HEK293 (cell line): ENCODE measurements at regions not wholly inside any gene's neighbourhood (a gene's known extent, or its start where the extent isn't known, plus 50 kb on each side); places are given as distances from the start of the nearest gene placed in this dataset.

Source experiments
- CTCF ChIA-PET: fragments of 350-600 bp; formaldehyde crosslinking; extraction: SDS; loops from one replicate; lab custom pipeline; 2021; ENCODE audit warnings: antibody characterized with exemption; lab: Yijun Ruan, JAX
- POLR2A ChIA-PET: fragments of 300-600 bp; formaldehyde crosslinking; extraction: SDS; loops from one replicate; lab custom pipeline; 2020; ENCODE audit warnings: antibody characterized with exemption, inconsistent platforms; lab: Yijun Ruan, JAX
- H3K27ac ChIP-seq: fragments of 200-500 bp; sonication (Bioruptor generic); 2 replicates; pipeline ENCODE4 v1.5.1; 2014; ENCODE audit warnings: low read depth, low read length, control low read depth, inconsistent platforms; ENCODE audit errors: extremely low read depth
- H3K36me3 ChIP-seq, 2 experiments: fragments of 200-500 bp in 1 of 2; sonication (Bioruptor generic) in 1 of 2; 1 replicate in 1 of 2; 2 replicates in 1 of 2; pipeline ENCODE4 v1.5.1; 2014 to 2017; ENCODE audit warnings: inconsistent platforms in 2 of 2, low read length in 2 of 2; ENCODE audit not compliant: control insufficient read depth in 2 of 2, insufficient read depth in 1 of 2
- H3K4me1 ChIP-seq: fragments of 200-500 bp; sonication (Bioruptor generic); 2 replicates; pipeline ENCODE4 v1.5.1; 2014; ENCODE audit warnings: mild to moderate bottlenecking, low read length, inconsistent platforms; ENCODE audit not compliant: control insufficient read depth, insufficient read depth
- H3K4me3 ChIP-seq: 2 replicates; pipeline ENCODE4 v1.5.1; 2011; ENCODE audit warnings: low read depth, mild to moderate bottlenecking, control low read depth, low read length, moderate library complexity
- H3K9me3 ChIP-seq: fragments of 200-500 bp; sonication (Bioruptor generic); 2 replicates; pipeline ENCODE4 v1.5.1; 2014; ENCODE audit warnings: low read depth, low read length, inconsistent platforms; ENCODE audit not compliant: control insufficient read depth, insufficient read depth
- GLIS1 ChIP-seq: fragments of 450-650 bp; formaldehyde crosslinking; IDR thresholded peaks from 2 replicates; pipeline ENCODE4 v1.5.1; 2016; ENCODE audit warnings: missing biosample characterization, missing genetic modification characterization
- KLF8 ChIP-seq: fragments of 450-650 bp; formaldehyde crosslinking; IDR thresholded peaks from 2 replicates; pipeline ENCODE4 v1.5.1; 2016; ENCODE audit warnings: missing biosample characterization, missing genetic modification characterization
- OSR2 ChIP-seq: fragments of 450-650 bp; formaldehyde crosslinking; IDR thresholded peaks from 2 replicates; pipeline ENCODE4 v1.5.1; 2016; ENCODE audit warnings: missing biosample characterization, missing genetic modification characterization
- RBAK ChIP-seq: fragments of 450-650 bp; formaldehyde crosslinking; IDR thresholded peaks from 2 replicates; pipeline ENCODE4 v1.5.1; 2016; ENCODE audit warnings: missing biosample characterization, missing genetic modification characterization
- SP3 ChIP-seq: fragments of 450-650 bp; formaldehyde crosslinking; IDR thresholded peaks from 2 replicates; pipeline ENCODE4 v1.5.1; 2016; ENCODE audit warnings: missing biosample characterization, missing genetic modification characterization
- ZEB2 ChIP-seq: fragments of 450-650 bp; formaldehyde crosslinking; IDR thresholded peaks from 2 replicates; pipeline ENCODE4 v1.5.1; 2016; ENCODE audit warnings: missing biosample characterization, missing genetic modification characterization
- ZNF121 ChIP-seq: fragments of 450-650 bp; formaldehyde crosslinking; IDR thresholded peaks from 2 replicates; pipeline ENCODE4 v1.5.1; 2016; ENCODE audit warnings: missing biosample characterization, missing genetic modification characterization
- ZNF138 ChIP-seq: fragments of 450-650 bp; formaldehyde crosslinking; IDR thresholded peaks from 2 replicates; pipeline ENCODE4 v1.5.1; 2016; ENCODE audit warnings: missing biosample characterization, missing genetic modification characterization, borderline replicate concordance
- ZNF140 ChIP-seq: fragments of 450-650 bp; formaldehyde crosslinking; IDR thresholded peaks from 2 replicates; pipeline ENCODE4 v1.5.1; 2016; ENCODE audit warnings: missing biosample characterization, missing genetic modification characterization
- ZNF24 ChIP-seq: fragments of 450-650 bp; formaldehyde crosslinking; IDR thresholded peaks from 2 replicates; pipeline ENCODE4 v1.5.1; 2016; ENCODE audit warnings: missing biosample characterization, missing genetic modification characterization
- ZNF302 ChIP-seq: fragments of 450-650 bp; formaldehyde crosslinking; IDR thresholded peaks from 2 replicates; pipeline ENCODE4 v1.5.1; 2016; ENCODE audit warnings: missing biosample characterization, missing genetic modification characterization, low read depth
- ZNF394 ChIP-seq: fragments of 450-650 bp; formaldehyde crosslinking; IDR thresholded peaks from 2 replicates; pipeline ENCODE4 v1.5.1; 2016; ENCODE audit warnings: missing biosample characterization, missing genetic modification characterization, mild to moderate bottlenecking, moderate library complexity, borderline replicate concordance
- ZNF521 ChIP-seq: fragments of 450-650 bp; formaldehyde crosslinking; IDR thresholded peaks from 2 replicates; pipeline ENCODE4 v1.5.1; 2017; ENCODE audit warnings: missing biosample characterization, mild to moderate bottlenecking, missing genetic modification characterization
- ZNF558 ChIP-seq: fragments of 450-650 bp; formaldehyde crosslinking; IDR thresholded peaks from 2 replicates; pipeline ENCODE4 v1.5.1; 2016; ENCODE audit warnings: missing biosample characterization, missing genetic modification characterization
- ZNF639 ChIP-seq: fragments of 450-650 bp; formaldehyde crosslinking; IDR thresholded peaks from 2 replicates; pipeline ENCODE4 v1.5.1; 2016; ENCODE audit warnings: missing biosample characterization, missing genetic modification characterization
- ZNF843 ChIP-seq: fragments of 450-650 bp; formaldehyde crosslinking; IDR thresholded peaks from 2 replicates; pipeline ENCODE4 v1.5.1; 2016; ENCODE audit warnings: missing biosample characterization, missing genetic modification characterization
- ZXDB ChIP-seq: fragments of 450-650 bp; formaldehyde crosslinking; IDR thresholded peaks from 2 replicates; pipeline ENCODE4 v1.5.1; 2016; ENCODE audit warnings: missing biosample characterization, missing genetic modification characterization
- TF ChIP-seq, protein P1 (sequence below): fragments of 450-650 bp; formaldehyde crosslinking; IDR thresholded peaks from 2 replicates; pipeline ENCODE4 v1.5.1; 2016; ENCODE audit warnings: missing biosample characterization, missing genetic modification characterization
- TF ChIP-seq, protein P2 (sequence below): fragments of 450-650 bp; formaldehyde crosslinking; IDR thresholded peaks from 2 replicates; pipeline ENCODE4 v1.5.1; 2017; ENCODE audit warnings: missing biosample characterization, missing genetic modification characterization
- TF ChIP-seq, protein P3 (sequence below): fragments of 450-650 bp; formaldehyde crosslinking; IDR thresholded peaks from 2 replicates; pipeline ENCODE4 v1.5.1; 2016; ENCODE audit warnings: missing biosample characterization, missing genetic modification characterization, borderline replicate concordance
- TF ChIP-seq, protein P4 (sequence below): fragments of 450-650 bp; formaldehyde crosslinking; IDR thresholded peaks from 2 replicates; pipeline ENCODE4 v1.5.1; 2016; ENCODE audit warnings: missing biosample characterization, missing genetic modification characterization

DNA sequence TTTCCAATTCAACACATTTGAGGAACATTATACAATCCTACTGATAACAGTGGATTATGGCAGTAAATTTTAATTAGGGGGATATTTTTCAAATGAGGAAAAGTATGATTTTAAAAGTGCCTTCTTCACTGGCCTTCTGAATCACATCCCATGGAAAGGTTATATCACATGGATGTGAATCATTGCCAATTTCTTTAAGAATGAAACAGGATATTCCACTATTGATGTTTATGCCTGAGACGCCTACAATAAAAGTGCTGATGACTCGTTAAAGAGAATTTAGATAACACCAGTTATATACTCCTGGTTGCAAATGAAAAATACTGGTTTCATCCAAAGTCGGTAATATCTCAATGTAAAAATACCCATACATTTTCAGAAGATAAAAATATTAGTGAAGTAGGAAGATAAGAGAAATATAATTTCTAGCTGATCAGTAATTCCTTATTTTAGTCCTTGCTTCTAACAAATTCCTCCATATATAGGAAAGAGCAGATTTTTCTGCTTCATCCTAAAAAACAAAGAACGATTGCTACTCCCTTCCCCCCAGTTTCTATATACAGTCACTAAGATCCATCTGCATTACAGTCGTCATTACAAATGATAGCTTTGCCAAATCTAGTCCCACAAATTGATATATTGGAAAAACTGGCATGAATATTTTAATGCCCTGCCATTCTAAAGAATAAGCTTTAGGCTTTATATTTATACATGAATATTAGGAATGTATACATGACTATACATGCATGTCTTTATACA lies 139.5 kb upstream of the SOX5 start:
- H3K9me3 ChIP-seq: no peaks in the 10 kb centered on the region
- H3K36me3 ChIP-seq: no peaks in the 10 kb centered on the region
- H3K4me1 ChIP-seq: peaks cover 5% of the 10 kb centered on the region; the same call in 1 of the 2 replicates
- no peak overlapping the region for H3K27ac ChIP-seq
- H3K4me3 ChIP-seq: no peak overlapping the region
- ChIA-PET POLR2A (no interaction called here), CTCF (no interaction called here)
- TF ChIP-seq ZNF302 (tag by site-specific recombination): no peak
- TF ChIP-seq, protein P1, sequence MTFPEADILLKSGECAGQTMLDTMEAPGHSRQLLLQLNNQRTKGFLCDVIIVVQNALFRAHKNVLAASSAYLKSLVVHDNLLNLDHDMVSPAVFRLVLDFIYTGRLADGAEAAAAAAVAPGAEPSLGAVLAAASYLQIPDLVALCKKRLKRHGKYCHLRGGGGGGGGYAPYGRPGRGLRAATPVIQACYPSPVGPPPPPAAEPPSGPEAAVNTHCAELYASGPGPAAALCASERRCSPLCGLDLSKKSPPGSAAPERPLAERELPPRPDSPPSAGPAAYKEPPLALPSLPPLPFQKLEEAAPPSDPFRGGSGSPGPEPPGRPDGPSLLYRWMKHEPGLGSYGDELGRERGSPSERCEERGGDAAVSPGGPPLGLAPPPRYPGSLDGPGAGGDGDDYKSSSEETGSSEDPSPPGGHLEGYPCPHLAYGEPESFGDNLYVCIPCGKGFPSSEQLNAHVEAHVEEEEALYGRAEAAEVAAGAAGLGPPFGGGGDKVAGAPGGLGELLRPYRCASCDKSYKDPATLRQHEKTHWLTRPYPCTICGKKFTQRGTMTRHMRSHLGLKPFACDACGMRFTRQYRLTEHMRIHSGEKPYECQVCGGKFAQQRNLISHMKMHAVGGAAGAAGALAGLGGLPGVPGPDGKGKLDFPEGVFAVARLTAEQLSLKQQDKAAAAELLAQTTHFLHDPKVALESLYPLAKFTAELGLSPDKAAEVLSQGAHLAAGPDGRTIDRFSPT (tag by site-specific recombination): 0 out of 2 replicates have a peak, but pooled peaks have one; percentile 34
- 0 out of 2 replicates have a peak, but pooled peaks have one; percentile 14 for TF ChIP-seq SP3 (tag by site-specific recombination)
- peak; percentile 70 for TF ChIP-seq ZNF843 (tag by site-specific recombination)
- TF ChIP-seq ZNF24 (tag by site-specific recombination): no peak
- TF ChIP-seq OSR2 (tag by site-specific recombination): peak; percentile 31; the same call in 1 of the 2 replicates
- TF ChIP-seq, protein P2, sequence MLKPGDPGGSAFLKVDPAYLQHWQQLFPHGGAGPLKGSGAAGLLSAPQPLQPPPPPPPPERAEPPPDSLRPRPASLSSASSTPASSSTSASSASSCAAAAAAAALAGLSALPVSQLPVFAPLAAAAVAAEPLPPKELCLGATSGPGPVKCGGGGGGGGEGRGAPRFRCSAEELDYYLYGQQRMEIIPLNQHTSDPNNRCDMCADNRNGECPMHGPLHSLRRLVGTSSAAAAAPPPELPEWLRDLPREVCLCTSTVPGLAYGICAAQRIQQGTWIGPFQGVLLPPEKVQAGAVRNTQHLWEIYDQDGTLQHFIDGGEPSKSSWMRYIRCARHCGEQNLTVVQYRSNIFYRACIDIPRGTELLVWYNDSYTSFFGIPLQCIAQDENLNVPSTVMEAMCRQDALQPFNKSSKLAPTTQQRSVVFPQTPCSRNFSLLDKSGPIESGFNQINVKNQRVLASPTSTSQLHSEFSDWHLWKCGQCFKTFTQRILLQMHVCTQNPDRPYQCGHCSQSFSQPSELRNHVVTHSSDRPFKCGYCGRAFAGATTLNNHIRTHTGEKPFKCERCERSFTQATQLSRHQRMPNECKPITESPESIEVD (tag by site-specific recombination): peak; percentile 49; the same call in 1 of the 2 replicates
- TF ChIP-seq KLF8 (tag by site-specific recombination): peak; percentile 33; the same call in 1 of the 2 replicates
- peak; percentile 21; the same call in 1 of the 2 replicates for TF ChIP-seq ZEB2 (tag by site-specific recombination)
- TF ChIP-seq RBAK (tag by site-specific recombination): no peak
- TF ChIP-seq ZNF394 (tag by site-specific recombination): 0 out of 2 replicates have a peak, but pooled peaks have one; percentile 18
- no peak for TF ChIP-seq GLIS1 (tag by site-specific recombination)
- TF ChIP-seq ZNF121 (tag by site-specific recombination): no peak
- TF ChIP-seq ZNF558 (tag by site-specific recombination): no peak
- TF ChIP-seq ZNF521: no peak
- no peak for TF ChIP-seq ZNF140 (tag by site-specific recombination)
- no peak for TF ChIP-seq ZNF639 (tag by site-specific recombination)
- no peak for TF ChIP-seq ZNF138
- peak; percentile 22; the same call in 1 of the 2 replicates for TF ChIP-seq ZXDB (tag by site-specific recombination)
- TF ChIP-seq, protein P3, sequence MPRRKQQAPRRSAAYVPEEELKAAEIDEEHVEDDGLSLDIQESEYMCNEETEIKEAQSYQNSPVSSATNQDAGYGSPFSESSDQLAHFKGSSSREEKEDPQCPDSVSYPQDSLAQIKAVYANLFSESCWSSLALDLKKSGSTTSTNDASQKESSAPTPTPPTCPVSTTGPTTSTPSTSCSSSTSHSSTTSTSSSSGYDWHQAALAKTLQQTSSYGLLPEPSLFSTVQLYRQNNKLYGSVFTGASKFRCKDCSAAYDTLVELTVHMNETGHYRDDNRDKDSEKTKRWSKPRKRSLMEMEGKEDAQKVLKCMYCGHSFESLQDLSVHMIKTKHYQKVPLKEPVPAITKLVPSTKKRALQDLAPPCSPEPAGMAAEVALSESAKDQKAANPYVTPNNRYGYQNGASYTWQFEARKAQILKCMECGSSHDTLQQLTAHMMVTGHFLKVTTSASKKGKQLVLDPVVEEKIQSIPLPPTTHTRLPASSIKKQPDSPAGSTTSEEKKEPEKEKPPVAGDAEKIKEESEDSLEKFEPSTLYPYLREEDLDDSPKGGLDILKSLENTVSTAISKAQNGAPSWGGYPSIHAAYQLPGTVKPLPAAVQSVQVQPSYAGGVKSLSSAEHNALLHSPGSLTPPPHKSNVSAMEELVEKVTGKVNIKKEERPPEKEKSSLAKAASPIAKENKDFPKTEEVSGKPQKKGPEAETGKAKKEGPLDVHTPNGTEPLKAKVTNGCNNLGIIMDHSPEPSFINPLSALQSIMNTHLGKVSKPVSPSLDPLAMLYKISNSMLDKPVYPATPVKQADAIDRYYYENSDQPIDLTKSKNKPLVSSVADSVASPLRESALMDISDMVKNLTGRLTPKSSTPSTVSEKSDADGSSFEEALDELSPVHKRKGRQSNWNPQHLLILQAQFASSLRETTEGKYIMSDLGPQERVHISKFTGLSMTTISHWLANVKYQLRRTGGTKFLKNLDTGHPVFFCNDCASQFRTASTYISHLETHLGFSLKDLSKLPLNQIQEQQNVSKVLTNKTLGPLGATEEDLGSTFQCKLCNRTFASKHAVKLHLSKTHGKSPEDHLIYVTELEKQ (tag by site-specific recombination): no peak
- TF ChIP-seq, protein P4, sequence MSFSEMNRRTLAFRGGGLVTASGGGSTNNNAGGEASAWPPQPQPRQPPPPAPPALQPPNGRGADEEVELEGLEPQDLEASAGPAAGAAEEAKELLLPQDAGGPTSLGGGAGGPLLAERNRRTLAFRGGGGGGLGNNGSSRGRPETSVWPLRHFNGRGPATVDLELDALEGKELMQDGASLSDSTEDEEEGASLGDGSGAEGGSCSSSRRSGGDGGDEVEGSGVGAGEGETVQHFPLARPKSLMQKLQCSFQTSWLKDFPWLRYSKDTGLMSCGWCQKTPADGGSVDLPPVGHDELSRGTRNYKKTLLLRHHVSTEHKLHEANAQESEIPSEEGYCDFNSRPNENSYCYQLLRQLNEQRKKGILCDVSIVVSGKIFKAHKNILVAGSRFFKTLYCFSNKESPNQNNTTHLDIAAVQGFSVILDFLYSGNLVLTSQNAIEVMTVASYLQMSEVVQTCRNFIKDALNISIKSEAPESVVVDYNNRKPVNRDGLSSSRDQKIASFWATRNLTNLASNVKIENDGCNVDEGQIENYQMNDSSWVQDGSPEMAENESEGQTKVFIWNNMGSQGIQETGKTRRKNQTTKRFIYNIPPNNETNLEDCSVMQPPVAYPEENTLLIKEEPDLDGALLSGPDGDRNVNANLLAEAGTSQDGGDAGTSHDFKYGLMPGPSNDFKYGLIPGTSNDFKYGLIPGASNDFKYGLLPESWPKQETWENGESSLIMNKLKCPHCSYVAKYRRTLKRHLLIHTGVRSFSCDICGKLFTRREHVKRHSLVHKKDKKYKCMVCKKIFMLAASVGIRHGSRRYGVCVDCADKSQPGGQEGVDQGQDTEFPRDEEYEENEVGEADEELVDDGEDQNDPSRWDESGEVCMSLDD: no peak
